ENCODE measurements at regions not wholly inside any gene's neighbourhood (a gene's known extent, or its start where the extent isn't known, plus 50 kb on each side); places are given as distances from the start of the nearest gene placed in this dataset.

- TF ChIP-seq EZH2 (IDR thresholded peaks at IDR 0.05; ENCODE audit: insufficient read depth, poor library complexity, severe bottlenecking): no peak
- no peak for TF ChIP-seq EZH2phosphoT487 (IDR thresholded peaks at IDR 0.05; ENCODE audit: insufficient read depth, low read depth)
Measured at GRCh38 chr3:18250991-18251390, 174.1 kb downstream of the SATB1 start.
